ENCODE measurements at regions not wholly inside any gene's neighbourhood (a gene's known extent, or its start where the extent isn't known, plus 50 kb on each side); places are given as distances from the start of the nearest gene placed in this dataset.

DNA sequence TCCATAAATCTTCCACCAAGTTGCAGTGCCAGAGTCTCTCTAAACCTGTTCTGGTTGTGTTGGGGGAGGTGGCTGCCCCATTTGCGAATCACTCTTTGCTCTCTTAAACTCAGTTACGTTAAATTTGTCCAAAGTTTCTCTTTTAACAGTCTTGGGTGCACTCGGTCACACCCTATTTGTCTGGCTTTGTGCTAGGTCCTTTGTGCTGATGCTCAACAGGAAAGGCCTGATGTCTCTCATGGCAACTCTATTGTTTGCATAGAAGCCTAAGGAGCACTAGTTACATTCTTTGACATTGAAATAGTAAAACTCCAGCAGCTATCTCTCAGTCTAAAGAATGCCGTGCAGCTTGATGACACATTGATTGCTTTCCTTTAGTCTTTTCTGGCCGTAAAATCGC is 105.1 kb downstream of the TRMT11 start:
- no peak for DNase-seq (ENCODE audit: low read depth in 2 of 2)

DNA sequence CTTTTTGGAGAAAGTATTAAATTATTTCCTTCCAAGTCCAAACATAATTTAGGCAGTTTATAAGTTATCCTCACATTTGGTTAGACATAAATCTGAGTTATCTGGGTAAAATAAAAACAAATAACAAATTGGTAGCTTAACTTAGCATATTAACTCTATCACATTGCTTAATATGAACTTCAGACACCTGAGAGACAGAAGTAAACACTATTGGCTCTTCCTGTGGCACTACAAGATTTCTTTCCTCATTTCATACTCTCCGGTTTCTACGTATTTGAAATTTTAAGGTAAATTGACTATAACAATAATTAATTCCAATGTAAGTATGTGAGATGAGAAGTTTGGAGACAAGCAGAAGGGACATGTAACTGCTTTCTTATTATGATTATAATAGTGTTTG is 106.8 kb downstream of the TRMT11 start:
- DNase-seq (ENCODE audit: low read depth in 2 of 2) = no peak

DNA sequence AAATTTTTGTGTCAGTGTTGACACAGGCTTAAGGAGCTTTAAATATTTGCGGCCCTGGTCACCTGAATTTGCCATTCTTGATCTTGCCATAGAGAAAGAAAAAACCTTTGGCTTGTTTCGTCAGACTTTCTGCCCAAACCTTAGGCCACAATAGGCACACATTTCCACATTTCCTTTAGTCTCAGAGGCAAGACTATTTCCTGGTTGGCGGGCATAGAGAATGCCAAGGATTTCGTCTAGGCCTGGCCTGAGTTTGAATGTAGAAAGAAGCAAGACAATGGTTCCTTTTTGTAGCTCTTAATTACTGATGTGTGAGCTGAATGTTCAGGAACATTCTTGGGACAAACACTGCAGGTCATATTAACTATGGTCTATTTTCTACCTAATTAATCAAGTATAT is 108.1 kb downstream of the TRMT11 start:
- no peak for DNase-seq (ENCODE audit: low read depth in 2 of 2)

DNA sequence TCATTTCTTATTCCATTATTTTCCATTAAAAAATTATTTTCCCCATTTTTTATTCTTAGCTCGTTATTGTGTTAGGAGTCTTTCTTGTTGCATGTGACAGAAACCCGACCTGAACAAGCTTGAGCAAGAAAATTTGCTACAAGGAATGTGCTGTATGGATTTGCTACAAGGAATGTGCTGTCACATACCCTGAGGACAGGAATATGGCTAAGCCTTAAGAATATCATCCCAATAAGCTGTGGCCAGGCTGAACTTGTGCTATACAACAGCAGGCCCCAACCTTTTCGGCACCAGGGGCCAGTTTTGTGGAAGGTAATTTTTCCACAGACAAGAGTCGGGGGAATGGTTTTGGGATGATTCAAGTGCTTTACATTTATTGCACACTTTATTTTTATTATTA is 114.0 kb downstream of the TRMT11 start:
- no peak for DNase-seq (ENCODE audit: low read depth in 2 of 2)

DNA sequence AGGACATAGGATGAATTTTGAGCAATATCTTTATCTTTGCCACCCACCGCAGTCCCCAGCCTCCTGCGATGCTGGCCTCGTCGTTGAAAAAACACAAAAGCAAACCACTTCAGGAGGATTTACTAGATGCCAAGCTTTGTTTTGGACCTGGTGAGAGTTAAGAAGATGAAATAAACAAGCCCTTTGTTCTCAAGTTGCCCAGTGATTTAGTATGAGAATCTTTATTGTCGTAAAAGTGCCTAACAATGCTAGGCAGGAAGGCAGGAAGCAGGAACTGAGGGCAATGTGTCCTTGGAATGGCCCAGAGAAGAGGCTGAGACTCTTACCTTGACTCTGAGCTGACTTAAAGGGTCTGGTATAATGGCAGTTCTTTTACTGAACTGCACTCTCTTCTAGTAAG is 116.0 kb downstream of the TRMT11 start:
- DNase-seq (ENCODE audit: low read depth in 2 of 2) = no peak

DNA sequence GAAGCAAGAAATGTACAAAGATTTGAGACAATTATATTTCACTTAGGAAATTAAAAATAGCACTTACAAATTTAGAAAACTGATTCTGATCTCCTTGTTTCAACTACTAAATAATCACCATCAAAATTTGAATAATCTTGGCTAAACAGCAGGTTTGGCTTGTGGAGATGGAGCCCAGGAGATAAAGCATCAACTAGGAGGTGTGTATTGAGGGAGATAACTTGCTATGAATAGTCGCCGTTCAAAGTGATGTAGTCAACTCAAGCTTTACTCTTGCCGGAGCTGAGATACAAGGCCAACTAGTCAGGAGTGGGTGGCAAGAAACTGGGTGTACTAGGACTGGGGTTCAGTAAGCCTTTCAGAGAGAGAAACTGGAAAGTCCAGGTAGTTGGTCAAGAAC is 117.7 kb downstream of the TRMT11 start:
- no peak for DNase-seq (ENCODE audit: low read depth in 2 of 2)

DNA sequence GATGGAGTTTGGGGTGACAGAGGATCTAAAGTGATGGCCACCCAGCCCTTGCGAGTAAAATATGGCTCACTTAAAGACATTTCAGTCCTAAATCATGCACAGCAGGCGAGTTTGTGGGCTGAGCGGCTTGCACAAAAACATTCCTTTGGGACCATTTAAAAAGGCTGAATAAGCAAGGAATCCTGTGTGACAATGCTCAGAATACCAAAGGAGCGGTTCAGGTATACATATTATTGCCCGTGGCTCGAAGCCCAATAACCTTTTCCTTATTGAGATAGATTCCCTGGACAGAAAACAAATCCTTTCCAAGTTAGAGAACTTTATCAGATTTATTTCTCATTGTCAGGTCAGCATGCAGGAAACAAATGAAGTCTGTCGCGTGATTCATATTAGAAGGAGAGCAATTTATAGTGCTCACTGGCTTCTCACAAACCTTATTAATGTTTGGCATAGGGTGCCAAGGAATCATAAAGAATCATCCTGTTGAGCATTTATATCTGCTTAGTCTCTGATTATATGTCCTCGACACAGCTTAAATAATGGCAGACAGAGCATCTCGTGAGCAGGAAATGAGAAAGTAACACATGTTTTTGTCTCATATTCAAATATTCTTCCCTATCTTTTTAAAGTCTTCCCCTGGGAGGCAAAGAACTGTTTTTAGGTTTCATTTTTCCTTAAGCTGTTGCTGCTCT is 121.3 kb downstream of the TRMT11 start:
- peak in 1 of 2 donors; percentile 13 for DNase-seq (ENCODE audit: low read depth in 2 of 2)

DNA sequence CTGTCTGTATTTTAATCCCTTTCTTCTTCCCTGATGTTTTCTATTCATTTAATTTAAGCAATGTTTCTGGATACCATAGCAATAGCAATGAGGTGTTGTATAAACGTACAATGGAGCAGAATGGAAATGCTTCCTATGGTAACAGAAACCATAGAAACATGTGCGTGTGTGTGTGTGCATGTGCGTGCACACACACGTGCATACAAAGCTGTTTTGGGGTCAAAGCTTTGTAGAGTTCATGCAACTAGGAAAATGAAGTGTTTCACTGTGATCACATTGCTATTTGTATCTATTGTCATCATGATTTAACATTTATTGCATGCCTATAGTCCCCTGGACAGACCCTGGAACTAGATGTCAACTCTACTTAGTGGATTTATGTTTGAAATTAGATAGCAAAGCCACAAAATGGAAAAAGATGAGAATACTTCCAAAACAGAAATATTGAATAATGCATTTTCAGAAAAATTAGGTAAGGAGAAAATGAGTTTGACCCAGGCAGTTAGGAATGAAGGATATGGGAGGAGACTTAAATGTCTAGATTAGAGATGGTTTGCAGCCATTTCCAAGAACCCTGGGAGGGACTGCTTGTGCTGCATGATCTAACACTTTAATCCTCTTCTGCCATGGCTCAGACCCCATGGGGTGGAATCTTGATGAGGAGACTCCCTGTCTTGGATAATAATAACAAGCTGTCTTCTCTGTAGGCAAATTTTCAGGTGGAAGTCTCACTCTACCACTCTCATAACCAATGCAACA is 124.4 kb downstream of the TRMT11 start:
- peak in 1 of 2 donors; percentile 1 for DNase-seq (ENCODE audit: low read depth in 2 of 2)

DNA sequence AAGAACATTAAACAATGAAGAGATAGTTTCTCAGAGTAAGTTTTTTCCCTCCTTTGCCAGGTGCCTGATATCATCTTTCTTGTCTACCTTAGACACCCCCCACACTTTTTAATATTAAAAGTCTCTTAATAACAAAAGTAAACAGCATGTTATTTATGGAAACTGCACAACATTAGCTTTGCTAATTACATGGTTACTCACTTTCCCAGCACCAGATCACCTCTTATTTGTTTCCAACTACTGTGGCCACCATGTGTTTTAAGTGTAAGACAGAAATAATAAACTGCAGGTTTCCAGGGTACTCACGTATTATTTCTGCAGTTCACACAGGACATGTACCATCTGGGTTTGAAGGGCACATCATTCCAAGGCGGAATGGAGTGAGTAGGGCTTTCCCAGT is 125.0 kb downstream of the TRMT11 start:
- no peak for DNase-seq (ENCODE audit: low read depth in 2 of 2)

DNA sequence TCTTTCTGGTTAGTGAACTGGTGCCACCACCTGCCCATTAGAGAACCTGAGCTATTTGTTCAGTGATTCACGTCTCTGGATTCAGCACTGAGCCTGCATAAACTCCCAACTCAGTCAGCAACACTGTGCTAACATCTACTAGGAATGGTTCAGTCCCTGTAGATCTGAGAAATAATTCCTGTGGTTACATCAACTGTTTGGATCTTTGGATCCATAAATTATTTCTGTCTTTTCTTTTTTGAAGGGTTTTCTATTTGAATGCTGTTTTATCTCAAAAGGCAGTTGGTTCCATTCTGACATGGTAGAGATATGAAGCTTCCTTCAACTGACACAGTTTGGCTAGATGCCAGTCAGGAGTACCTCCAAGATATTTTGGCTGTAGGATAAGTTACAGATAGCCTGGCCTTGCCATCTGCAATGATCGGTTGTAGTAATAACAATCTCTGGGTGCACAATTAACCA is 125.9 kb downstream of the TRMT11 start:
- no peak for DNase-seq (ENCODE audit: low read depth in 2 of 2)

DNA sequence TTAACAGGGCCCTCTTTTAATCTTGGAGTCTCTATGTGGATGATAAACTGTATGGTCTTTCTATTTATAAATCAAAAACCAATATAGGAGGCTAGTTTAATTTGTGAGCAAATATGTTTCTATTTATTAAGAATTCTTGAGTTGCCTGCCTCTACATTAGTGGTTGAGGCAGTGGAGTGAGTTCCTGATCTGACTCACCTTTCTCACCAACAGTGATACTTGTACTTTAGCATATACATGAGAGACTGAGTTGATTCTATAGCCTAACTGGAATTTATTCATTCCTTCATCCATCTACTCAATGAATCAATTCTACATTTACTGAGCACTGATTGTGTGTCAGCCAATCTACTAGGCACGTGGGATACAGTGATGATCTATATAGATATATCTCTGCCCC is 126.9 kb downstream of the TRMT11 start:
- no peak for DNase-seq (ENCODE audit: low read depth in 2 of 2)

DNA sequence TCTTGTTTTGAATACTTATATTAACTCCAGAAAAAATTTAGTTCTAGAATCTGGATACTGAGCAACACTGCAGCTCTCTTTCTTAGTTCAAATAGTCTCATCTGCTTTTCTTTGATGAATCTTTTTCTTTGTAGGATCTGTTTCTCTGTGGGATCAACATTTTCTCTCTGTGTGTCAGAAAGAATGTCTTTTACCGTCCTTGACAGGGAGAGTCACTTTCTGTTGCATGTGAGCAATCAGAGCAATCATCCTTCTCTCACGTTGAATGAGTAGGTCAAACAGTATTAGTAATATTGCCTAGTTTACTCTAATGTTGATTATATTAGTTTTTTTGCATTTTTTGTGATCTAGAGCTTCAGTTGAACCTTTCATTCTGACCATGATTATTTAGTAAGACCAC is 130.9 kb downstream of the TRMT11 start:
- no peak for DNase-seq (ENCODE audit: low read depth in 2 of 2)

DNA sequence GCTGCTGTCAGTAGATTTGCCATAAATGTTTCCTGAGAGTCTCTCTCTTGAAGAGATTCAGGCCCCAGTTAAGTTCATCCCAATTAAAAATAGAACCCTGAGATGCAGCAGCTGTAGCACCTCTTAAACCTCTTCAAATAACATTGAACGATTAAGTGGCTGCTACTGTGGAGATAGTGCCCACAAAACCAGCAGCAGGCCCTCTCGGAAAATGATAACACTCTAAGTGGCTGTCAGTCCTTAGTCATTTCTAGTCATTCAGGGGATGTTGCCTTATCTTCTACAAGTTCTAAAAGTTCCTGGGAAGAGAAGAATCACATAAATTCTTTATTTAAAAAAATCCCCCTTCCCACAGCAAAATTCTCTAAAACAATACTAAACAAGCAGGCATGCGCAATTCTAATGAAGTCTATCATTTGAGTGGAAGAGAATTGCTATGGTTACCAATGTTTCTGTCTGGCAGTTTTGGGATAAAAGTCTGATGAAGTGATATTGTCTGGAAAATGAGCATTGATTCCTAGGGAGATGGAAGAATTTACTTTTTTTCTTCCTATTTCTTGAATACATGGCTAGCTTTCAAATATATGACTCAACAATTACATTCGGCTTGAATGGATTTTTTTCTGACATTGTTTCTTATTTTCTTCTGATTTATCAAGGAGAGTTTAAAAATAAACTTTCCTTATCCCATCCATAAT is 131.9 kb downstream of the TRMT11 start:
- DNase-seq (ENCODE audit: low read depth in 2 of 2) = no peak

DNA sequence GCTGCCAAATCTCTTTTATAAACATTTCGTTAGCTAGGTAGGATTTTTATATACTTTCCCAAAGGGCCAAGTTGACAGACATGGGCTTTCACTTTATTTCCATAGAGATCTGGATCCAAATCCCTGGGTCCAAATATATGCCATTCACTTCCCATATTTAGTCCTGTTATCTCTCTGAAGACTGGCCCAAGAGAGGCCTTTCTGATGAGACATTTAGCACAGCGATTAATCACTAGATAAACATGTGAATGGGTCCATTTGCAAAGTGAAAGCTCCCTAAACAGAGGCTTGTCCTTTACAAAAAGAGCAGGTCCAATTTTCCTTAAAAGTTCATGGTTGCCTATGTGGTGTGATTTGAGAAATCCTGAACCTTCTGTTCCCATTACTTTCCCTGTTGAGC is 132.6 kb downstream of the TRMT11 start:
- DNase-seq (ENCODE audit: low read depth in 2 of 2) = no peak

DNA sequence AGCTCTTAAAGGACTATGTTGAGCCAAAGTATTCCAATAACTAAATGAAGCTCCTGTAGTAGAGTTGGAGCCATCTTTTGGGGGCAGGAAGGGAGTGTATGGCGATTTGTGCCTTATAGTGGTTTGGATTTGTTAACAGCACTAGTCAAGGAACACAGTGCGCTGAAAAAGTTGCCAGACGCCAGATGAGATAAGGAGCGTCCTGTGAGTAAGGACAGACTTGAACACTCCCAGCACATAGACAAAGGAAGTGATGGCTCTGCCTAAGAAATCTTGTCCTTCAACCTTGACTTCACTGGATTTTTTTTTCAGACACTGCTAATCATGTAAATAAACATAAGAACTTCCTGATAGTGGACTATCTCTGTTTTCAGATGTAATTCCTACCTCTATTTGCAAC is 136.9 kb downstream of the TRMT11 start:
- peak in 1 of 2 donors; percentile 9 for DNase-seq (ENCODE audit: low read depth in 2 of 2)

DNA sequence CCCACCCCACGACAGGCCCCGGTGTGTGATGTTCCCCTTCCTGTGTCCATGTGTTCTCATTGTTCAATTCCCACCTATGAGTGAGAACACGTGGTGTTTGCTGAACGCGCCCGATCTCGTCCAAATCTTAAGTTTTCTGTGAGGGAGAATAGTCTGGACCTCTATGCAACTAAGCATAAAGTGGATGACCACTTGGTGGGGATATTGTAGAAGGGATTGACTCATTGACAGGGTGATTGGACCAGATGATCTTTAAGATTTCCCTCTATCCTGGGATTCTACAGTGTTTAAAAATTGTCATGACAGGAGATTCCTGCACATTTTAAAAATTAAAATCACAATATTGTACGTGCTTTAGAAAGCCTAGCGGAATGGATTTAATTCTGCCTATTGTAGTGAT is 141.3 kb downstream of the TRMT11 start:
- no peak for DNase-seq (ENCODE audit: low read depth in 2 of 2)

DNA sequence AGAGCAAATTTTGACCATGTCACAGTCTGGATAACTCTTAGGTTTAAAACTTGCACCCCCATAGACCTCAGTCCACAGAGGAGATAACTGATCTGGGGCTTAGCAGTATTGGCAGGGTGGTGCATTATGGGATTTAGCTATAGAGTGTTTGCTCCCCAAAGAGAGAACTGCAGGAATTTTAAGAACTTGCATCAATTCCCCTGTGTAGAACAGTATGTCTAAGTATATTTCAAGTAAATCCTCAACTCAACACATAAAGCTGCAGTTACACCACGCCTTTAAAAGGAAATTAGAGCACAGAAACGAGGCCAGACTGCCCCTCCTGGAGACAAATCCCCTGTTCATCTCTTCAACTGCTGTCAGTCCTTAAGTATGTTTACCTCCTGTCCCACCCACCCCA is 144.9 kb downstream of the TRMT11 start:
- no peak for DNase-seq (ENCODE audit: low read depth in 2 of 2)

DNA sequence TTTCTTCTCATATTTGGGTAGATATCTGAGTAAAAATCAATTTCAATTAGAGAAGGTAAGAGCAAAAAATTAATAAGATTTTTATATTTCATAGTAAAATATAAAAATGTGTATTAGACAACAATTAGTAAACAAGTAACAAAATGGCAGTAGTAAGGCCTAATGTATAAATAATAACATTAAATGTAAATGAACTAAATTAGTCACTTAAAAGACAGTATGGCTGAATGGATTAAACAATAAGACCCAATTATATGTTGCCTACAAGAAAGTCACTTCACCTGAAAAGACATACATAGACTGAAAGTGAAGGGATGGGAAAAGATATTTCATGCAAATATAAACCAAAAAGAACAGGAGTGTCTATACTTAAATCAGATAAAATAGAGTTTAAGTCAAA is 147.6 kb downstream of the TRMT11 start:
- no peak for DNase-seq (ENCODE audit: low read depth in 2 of 2)

DNA sequence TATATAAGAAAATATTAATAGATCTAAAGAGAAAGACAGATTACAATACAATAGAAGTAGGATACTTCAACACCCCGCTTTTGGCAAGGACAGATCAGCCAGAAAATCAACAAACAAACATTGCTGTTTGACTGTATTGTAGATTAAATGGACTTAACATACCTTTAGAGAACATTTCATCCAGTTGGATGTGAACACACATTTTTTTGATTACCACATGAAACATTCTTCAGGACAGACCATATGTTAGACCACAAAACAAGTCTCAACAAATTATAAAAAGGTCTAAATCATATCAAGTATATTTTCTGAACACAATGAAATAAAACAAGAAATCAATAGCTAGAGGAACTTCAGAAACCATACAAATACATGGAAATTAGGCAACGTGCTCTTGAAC is 148.2 kb downstream of the TRMT11 start:
- DNase-seq (ENCODE audit: low read depth in 2 of 2) = no peak

DNA sequence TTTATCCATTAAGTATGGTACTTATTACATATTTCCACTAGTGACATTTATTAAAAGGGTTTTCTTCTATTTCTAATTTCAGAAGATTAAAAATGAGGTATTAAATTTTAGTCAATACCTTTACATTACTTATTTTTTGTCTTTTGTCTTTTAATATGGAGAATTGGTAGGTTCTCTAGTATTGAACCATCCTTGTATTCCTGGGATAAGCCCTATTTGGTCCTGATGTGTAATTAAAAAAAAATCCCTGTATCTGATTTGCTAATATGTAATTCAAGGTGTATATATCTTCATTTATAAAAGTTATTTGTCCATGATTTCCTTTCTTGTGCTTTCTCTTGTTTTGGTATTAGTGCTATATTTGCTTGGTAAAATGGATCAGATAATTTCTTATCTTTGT is 153.7 kb downstream of the TRMT11 start:
- DNase-seq (ENCODE audit: low read depth in 2 of 2) = no peak

DNA sequence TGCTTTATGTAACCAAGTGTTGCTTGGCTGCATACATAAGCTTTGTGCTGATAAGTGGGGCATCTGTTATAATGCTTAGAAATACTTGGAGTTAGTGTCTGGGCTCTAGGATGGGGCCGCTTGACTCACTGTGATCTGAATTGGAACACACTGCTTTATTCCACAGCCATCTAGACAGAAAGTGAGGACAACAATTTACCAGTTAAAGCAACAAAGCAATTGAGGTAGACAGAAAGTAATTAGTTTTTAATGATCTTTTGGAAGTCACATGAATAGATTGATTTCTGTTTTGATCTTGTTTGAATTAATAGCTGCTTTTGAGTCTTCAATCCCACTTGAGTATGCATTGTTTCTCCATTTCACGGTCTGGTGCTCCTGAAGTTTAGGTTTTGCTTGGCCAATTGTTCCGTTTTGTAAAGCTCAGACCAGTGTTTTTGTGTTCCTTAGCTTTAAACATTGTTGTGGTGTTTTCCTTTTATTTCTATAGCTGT is 157.5 kb downstream of the TRMT11 start:
- no peak for DNase-seq (ENCODE audit: low read depth in 2 of 2)

DNA sequence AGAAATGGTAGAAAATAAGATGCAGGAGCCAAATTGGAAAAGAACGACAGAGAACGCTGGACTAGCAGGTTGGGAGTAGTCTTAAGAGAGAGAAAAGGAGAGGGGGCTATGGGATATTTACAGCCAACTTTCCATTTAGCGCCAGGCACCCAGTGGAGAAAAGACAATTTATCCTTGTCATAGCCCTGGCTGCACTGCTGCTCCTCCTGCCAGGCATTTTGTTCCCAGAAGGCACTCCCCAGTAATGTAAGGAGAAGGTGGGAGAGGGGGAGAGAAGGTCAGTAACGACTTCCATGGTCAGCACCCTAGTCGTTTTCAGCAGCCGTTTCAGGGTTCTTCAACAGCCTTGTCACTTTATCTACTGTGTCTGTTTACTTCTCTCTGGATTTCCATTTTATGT is 159.0 kb downstream of the TRMT11 start:
- no peak for DNase-seq (ENCODE audit: low read depth in 2 of 2)

Measured in lung microvascular endothelial cell (primary cell).